ENCODE measurements at regions not wholly inside any gene's neighbourhood (a gene's known extent, or its start where the extent isn't known, plus 50 kb on each side); places are given as distances from the start of the nearest gene placed in this dataset.

- TF ChIP-seq CTCF (IDR thresholded peaks at IDR 0.05; ENCODE audit: borderline replicate concordance, extremely low read depth, low read length, poor library complexity, severe bottlenecking) (no peak), EZH2 (IDR thresholded peaks at IDR 0.05; ENCODE audit: borderline replicate concordance, low read depth, low read length, severe bottlenecking) (no peak)
Measured at GRCh38 chr13:105547851-105548250, 987.6 kb downstream of the EFNB2 start.
